Middle frontal gyrus (tissue), 1 donor: ENCODE measurements at regions not wholly inside any gene's neighbourhood (a gene's known extent, or its start where the extent isn't known, plus 50 kb on each side); places are given as distances from the start of the nearest gene placed in this dataset.

Source experiments
- DNase-seq: peaks from one replicate; pipeline ENCODE4 v3.0.0-alpha.2; 2015; ENCODE audit warnings: low spot score; ENCODE audit errors: extremely low spot score

DNA sequence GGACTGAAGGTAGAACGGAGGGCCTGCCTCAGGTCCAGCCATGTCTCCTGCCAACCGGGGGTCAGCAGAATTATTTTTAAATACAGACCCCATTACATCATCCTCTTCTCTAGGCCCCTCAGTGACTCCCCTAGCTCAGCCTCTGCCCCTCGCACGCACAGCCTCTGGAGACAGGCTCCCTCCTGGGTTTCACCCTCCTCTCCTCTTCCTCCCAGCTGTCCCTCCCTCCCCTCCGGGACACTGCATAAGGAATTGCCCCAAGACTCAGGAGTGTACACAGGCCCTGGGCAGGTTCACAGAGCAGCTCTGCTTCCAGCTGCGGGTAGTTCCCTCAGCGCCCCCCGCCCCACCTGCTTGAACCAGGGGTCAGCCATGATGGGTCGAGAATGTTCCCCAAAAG, 520.2 kb upstream of the MYT1L start:
- DNase-seq, result no peak

DNA sequence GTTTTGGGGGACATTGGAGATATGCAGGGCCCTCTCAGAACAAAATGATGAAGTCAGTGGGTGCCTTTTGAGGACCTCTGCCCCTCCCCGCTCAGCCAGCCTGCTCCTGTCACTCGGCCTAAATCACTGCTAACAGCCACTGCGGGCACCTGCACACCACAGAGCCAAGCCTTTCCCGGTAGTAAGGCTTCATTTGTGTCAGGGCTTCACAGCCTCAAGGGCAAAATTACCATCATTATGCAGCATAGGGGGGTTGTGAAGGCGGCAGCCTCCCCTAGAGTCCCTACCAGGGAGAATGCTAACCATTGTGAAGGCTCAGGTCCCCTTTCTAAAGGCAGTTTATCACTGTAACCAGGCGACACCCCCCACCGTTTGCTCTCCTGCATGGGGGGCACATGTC, 519.8 kb upstream of the MYT1L start:
- DNase-seq, result no peak

DNA sequence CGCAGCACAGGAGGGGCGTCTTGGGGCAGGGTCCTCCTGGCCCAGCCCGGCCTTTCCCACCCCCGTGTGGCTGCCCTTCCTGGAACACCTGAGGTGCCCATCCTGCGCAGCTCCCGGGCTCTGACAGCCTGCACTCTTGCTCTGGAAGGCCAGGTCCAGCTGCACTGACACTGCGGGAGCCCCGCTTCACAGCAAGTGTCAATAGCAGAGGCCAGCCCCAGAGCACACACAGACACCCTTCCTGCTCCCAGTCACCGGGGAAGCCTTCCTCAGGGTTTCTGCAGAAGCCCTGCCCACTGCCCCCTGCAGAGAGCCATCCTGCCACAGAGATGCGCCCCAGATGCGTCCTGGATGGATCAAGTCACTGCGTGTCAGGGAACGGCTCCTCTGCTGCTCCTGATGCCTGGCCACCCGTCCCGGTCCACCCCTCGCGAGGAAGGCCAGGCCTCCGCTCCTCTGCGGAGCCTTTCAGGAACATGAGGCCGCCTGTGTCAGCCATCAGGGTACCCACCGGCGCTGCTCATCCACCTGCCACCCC, 519.2 kb upstream of the MYT1L start:
- DNase-seq, result no peak

DNA sequence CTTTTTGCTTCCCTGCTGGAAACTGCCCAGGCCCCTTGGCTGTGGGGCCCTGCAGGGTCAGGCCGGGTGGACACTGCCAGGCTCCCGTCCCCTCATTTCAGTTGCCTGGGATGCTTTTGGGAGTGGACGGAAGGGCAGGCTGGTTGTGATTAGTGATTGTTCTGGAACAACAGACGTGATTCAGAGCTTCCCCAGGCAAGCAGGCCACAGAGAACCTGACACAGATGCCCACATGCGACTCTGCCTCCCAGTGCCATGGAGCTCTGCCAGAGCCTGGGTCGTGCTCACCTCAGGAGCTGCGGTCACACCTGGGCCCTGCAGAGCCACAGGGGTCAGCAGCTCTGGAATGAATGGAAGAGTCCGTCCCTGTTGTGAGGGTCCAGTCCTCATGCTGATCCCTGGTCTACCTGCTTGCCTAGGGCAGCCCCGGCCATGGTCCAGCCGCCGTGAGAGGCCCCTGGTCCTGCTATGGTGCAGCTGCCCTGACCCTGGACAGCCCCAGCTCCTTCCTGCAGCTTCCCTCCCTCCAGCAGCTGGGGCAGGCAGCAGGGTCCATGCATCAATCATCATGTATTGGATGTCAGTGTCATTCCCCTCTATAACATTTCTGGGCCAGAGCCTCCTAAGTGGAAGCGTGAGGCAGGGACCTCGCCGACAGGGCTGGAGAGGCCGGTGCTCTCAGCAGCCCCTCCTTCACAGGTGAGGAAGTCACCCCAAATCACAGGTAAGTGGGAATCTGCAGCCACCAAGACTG, 518.6 kb upstream of the MYT1L start:
- no peak for DNase-seq

DNA sequence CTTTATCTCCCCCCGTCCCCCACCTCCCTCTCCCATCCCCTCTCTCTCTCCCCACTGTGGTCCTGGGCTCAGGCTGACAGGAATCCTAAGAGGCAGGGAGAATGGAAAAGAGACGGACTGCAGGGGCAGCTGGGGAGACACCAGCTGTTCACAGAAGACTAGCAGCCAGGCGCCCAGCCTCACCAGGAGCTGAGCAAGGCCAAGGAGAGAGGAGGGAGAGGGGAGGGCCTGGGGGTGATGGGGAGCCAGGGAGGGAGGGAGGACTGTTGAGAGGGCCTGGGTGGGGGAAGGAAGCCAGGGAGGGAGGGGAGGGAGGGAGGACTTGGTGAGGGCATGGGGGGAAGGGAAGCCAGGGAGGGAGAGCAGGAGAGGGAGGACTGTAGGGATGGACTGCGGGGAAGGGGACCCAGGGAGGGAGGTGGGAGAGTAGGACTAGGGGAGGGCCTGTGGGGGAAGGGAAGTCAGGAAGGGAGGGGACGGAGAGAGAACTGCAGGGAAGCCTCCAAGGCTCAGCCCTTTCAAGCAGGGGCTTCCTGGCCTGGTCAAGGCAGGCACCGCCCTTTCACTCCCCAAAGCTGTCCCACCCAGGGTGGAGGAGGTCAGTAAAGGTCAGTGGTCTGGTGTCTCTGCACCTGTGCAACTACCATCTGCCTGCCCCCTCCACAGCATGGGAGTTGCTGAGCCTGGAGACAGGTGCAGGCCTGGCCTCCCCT, 517.7 kb upstream of the MYT1L start:
- no peak for DNase-seq

DNA sequence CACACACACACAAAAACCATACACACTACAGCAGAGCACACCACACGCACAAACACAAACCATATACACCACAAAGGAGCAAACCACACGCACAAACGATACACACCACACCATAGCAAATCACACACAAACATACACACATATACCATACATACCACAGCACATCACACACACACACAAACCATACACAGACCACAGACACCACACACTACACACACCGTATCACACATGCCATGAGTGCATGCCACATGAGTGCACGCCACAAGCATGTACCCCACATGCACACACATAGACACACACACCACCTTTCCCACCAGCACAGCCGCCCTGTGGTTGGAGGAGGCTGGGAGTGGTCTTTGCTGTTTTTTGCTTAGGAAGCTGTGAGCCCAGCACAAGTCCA, 517.1 kb upstream of the MYT1L start:
- no peak for DNase-seq

DNA sequence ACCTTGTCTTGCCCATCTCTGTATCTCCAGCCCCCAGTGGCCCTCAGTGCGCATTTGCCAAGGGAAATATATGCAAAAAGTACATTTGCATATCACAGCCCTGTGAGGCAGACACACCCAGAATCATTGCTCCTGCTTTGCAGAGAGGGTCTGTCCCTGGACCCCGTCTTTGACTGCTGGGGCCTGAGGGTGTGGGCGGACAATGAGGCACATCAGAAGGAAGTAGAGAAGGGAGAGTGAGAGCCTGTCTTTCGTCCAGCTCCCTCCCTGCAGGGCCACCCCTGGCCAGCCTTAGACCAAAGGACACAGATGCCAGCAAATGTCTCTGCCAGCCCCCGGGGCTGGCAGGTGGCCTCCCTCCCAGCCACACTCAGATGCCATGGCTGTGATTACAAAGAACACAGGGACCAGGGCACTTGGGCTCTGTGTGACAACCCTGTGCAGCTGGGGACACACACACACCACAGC, 516.2 kb upstream of the MYT1L start:
- DNase-seq, result no peak

DNA sequence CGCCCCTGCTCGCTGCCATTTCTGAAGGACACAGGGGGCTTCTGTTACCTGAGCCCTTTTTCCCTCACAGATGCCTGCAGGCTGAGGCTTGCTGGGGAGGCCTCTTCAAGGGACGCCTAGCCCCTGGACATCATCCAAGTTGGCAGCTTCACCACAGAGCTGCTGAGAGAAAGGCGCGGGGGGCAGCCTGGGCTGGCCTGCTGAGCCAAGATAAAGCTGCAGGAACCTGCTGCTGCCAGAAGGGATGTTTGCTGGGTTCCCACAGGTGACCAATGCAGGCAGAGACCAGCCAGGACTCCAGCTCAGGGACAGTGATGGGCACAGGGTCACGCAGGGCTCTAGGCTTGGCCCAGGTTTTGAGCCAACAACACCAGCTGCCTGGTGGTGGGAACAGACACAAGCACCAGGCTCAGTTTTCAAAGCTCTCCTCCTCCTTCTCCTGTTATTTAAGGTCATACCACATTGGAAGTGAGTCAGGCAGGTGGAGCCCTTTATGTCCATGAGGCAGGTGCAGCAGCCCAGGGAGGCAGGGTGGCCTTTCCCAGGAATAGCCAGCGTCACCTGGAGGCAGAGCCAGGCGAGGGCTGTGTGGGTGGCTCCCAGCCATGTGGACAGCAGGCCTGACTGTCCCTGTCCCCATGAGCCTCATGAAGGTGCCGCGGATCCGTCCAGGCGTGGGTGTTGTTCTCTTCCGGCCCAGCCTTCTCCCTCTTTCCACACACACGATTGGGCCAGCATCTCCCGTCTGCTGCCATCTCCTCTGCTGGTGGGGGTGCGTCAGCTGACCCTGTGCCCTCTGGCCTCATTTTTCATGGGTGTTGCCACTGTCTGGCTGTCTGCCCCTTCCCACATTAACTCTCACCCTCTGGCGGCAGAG, 515.5 kb upstream of the MYT1L start:
- no peak for DNase-seq

DNA sequence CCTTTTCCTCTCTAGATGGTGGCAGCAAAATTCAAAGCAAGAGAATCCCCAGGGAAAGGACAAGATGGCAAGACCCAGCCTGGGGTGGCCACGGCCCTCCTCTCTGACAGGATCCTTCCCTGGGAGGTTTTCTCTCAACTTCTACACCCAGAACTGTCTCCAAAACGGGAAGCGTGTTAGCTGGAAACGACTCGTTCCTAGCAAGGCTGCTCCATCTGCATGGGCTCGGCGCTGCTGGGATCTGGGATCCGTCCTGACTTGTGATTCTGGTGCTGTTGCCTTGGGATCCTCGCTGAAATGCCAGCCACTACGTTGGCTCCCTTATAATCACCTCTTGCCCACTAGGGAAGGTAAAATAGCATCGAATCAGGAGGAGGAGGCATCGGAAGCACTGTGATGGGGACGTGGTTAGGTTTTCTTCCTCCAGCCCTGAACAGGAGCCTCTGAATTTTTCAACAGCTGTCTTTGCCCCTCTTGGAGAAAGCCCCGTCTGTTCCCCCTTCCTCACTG, 514.8 kb upstream of the MYT1L start:
- no peak for DNase-seq

DNA sequence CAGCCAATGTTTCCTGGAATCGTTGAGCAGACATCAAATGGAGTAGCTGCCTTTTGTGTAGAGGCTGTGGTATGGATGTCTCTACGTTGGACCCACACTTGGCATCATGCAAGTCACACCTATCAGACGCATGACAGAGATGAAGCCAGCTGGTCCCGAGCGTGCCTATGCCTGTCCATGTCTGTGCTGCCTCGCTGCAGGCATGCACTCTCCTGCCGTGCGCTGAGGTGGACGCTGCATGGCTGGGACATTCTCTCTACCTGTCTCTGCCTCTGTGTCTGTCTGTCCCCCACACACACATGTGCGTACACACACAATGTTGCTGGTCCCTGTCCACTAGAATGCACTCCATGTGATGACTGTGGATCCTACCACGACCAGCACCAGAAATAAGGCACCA, 514.2 kb upstream of the MYT1L start:
- DNase-seq, result no peak

DNA sequence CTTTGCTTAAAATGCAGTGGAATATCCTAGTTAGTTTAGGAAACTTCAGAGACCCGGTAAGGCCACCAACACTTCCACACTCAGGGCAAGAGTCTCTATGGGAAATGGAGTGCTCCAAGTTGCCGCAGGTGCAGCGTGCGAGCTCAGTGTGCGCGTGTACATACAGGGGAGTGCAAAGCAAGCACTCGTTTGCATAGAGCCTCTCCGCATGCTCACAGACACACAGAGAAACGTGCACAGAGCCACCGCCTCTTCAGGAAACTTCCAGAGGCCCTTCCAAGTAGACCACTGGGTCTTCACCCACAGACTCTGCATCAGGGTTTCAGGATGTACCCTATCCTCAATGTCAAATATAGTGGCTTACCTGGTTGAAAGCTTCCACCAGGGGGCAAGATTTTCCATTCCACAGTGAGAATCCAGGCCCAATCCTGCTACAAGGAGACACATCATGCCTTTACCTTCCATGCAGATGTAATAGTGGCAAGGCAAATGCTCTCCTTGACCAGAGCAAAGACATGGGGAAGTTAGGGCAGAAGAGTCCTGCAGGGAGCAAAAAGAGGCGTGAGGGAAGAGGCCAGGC, 513.0 kb upstream of the MYT1L start:
- DNase-seq, result no peak

DNA sequence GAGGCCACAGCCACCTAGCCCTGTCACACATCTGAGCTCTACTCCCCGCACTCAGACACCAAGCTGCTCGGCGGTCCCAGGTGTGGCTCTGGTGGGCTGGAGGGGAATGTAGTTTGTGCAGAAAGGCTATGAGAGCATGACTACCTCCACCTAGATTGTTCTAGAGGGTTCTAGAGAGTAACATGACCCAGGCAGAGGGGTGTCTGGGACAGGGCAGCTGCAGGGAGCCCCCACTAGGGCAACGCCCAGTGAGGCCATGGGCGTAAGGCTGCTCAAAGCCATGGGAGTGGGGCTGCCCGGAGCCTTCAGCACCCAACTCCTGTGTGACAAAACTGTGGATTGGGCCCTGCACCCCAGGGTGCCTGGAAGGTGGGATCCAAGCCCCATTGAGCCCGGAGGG, 511.4 kb upstream of the MYT1L start:
- DNase-seq, result no peak

DNA sequence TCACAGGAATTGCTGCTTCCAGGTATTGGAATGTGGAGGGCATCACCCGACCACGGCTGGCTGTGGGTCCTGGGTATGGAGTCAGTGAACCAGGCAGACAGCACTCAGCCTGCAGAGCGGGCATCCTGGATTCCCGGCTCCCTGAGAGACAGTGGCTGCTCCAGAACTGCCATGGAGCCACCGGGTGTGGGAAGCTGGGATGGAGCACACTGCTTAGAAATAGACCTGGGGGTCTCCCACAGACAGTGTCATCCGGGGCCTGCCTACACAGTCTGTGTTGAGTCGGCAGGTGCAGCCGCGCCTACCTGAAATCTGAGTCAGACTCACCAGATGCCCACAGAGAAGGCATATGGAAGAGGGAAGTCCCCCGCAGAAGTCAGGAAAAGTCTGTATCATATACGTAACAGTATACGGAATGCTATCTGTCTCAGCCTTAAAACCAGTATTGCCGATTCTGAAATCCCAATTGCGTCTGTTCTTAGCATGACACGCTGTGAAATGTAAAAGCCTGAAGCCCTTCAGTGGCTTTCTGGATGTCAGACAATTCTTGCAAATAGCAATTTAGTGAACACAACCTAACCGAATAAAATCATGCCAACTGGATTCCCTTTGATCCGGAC, 509.7 kb upstream of the MYT1L start:
- DNase-seq, result no peak

DNA sequence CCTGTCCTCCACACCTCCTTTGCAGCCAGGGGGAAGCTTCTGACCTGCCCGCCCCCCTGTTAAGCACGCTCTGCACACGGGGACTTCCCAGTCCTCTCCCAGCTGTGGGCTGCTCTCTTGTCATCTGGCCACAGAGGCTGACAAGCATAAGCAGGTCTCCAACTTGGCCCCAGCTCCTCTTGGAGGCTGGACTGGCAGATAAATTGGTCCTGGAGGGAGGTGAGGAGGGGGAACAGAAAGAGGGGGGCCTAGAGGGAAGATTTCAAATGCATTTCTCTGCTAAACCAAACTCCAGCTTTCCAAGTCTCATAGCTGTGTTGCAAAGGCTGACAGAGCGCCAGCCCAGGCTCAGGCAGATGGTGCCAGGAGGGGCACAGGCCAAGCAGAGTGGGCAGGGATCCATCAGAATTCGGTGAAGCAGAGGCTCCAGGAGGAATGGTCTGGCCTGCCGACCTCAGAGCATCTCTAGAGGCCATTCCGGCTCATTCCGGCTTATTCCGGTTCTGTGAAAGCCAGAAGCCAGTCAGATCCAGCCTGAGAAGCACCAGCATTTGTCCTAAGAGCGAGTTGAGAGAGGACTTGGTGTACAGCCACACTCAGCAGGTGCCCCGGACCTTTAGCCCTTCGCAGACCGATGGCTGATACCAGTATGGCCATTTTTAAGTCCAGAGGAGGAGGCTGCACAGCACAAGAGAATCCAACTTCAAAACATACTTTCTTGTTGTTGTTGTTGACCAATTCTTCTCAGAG, 508.9 kb upstream of the MYT1L start:
- DNase-seq, result no peak

DNA sequence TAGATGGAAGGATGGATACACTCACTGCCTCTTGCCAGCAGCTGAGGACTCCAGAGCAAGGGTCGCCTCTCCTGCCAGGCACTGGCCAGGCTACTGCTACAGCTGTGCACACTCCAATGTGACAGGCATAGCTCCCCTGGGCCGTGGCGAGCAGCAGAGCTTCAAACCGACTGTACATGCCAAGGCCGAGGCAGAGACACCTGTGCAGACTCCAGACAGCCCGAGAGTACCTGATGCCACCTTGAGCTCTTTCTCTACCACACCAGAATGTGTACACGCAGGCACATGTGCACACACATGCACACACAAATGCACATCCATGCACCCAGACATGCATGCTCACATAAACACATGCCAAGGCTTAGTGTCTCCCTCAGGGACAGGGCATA, 508.3 kb upstream of the MYT1L start:
- DNase-seq, result no peak

DNA sequence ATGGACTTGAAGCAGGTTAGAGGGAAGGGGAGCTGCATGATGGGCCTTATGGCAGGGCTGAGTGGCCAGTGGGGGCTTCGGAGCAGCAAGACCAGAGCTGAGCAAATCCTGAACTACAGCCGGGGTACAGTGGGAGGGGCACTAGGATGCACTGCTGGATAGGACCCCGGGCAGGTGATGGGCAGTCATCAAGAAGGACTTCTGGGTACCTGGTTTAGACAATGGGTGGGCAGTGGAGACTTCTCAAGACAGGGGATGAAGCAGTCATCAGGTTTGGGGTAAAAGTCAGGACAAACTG, 507.4 kb upstream of the MYT1L start:
- DNase-seq, result no peak

DNA sequence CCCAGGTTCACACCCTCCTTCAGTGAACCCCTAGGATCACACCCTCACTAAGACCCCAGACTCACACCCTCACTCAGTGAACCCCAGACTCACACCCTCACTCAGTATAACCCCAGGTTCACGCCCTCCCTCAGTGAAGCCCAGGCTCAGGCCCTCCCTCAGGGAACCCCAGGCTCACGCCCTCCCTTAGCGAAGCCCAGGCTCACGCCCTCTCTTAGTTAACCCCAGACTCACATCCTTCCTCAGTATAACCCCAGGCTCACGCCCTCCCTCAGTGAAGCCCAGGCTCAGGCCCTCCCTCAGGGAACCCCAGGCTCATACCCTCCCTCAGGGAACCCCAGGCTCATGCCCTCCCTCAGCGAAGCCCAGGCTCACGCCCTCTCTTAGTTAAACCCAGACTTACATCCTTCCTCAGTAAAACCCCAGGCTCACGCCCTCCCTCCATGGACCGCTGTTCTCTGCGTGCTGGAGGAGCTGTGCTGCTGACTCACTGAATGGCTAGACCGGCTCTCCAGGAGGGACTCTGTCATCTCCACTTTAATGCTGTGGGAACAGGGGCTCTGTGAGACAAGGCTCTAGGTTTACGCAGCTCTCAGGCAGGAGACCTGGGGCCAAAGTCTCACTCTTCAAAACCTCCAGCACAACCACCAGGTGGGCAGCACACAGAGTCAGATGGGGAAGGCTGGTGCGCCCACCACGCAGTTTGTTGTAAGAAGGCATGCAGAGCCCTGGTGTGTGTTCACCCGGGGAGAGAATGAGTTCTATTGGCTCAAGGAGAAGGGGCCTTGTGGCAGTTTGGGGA, 506.9 kb upstream of the MYT1L start:
- no peak for DNase-seq

DNA sequence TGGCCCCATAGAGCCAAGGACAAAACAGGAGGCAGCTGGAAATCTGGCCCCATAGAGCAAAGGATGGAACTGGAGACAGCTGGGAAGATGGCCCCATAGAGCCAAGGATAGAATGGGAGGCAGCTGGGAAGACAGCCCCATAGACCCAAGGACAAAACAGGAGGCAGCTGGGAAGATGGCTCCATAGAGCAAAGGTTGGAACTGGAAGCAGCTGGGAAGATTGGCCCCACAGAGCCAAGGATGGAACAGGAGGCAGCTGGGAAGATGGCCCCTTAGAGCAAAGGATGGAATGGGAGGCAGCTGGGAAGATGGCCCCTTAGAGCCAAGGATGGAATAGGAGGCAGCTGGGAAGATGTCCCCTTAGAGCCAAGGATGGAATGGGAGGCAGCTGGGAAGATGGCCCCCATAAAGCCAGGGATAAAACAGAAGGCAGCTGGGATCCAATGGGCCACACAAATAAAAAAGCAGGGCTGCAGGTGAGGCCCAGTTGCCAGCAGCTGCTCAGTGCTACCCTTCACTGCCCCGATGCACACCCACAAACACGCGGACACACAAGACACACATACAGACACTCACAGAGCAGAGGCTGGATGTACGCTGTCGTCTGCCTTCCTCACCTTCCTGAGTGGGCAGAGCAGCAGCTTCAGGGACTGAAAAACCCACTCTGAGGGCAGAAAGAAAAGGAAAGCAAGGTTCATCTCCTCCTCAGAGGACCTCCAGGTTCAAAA, 505.4 kb upstream of the MYT1L start:
- no peak for DNase-seq
